CD4-positive, alpha-beta T cell (primary cell): ENCODE measurements at regions not wholly inside any gene's neighbourhood (a gene's known extent, or its start where the extent isn't known, plus 50 kb on each side); places are given as distances from the start of the nearest gene placed in this dataset.
"Not testable (repeated sequence)": the region's sequence is repeated elsewhere in the genome, so short reads cannot be mapped to it uniquely, and the experiment has no call there.

ENCODE experiments used
- ATAC-seq: fragments of 200-7000 bp; cut with Tn5 transposase; one replicate; pipeline ENCODE4 v1.10.0; 2022; ENCODE audit warnings: mild to moderate bottlenecking; ENCODE audit not compliant: poor library complexity
- CTCF ChIA-PET: fragments of 350-600 bp; sonication (Branson Sonifier 250); formaldehyde crosslinking; loops from one replicate; lab custom pipeline; 2021; ENCODE audit warnings: antibody characterized with exemption, inconsistent platforms; lab: Charles Lee
- POLR2A ChIA-PET: fragments of 350-600 bp; sonication (Branson Sonifier 250); formaldehyde crosslinking; loops from one replicate; lab custom pipeline; 2021; ENCODE audit warnings: antibody characterized with exemption, inconsistent platforms; lab: Charles Lee
- DNase-seq, 14 experiments: peaks; one replicate each; pipeline ENCODE4 v3.0.0-alpha.2; 2013 to 2020; ENCODE audit warnings: mixed read lengths in 2 of 14
- H3K27ac ChIP-seq, 2 donors: one replicate each; pipeline versions ENCODE4 v1.5.1 to v1.7.0; 2013; ENCODE audit warnings: low read length in 2 of 2, low read depth in 1 of 2, mild to moderate bottlenecking in 1 of 2
- H3K27me3 ChIP-seq, 2 experiments: 1 replicate in 1 of 2; 2 replicates in 1 of 2; pipeline versions ENCODE4 v1.6.1 to v1.7.0; 2013; ENCODE audit warnings: low read length in 2 of 2, control low read depth in 1 of 2, mild to moderate bottlenecking in 1 of 2, moderate library complexity in 1 of 2; ENCODE audit not compliant: insufficient read depth in 2 of 2, control insufficient read depth in 1 of 2
- H3K36me3 ChIP-seq: one replicate; pipeline ENCODE4 v1.6.1; 2013; ENCODE audit warnings: low read length, control low read depth; ENCODE audit not compliant: insufficient read depth
- H3K4me1 ChIP-seq: one replicate; pipeline ENCODE4 v1.6.1; 2013; ENCODE audit warnings: low read length, control low read depth; ENCODE audit not compliant: insufficient read depth
- H3K4me3 ChIP-seq: one replicate; pipeline ENCODE4 v1.5.1; 2013; ENCODE audit warnings: mild to moderate bottlenecking, low read length, moderate library complexity
- H3K9me3 ChIP-seq, 2 experiments: 1 replicate in 1 of 2; 2 replicates in 1 of 2; pipeline versions ENCODE4 v1.6.1 to v1.7.0; 2013; ENCODE audit warnings: low read length in 2 of 2, mild to moderate bottlenecking in 2 of 2, control low read depth in 1 of 2, moderate library complexity in 1 of 2; ENCODE audit not compliant: control insufficient read depth in 1 of 2, insufficient read depth in 1 of 2
- H3K27ac Mint-ChIP-seq: one replicate; pipeline ENCODE4 v1.8.0; 2020; ENCODE audit warnings: mixed read lengths
- H3K27me3 Mint-ChIP-seq: one replicate; pipeline ENCODE4 v1.8.0; 2021; ENCODE audit warnings: mixed read lengths
- H3K36me3 Mint-ChIP-seq: one replicate; pipeline ENCODE4 v1.8.0; 2021; ENCODE audit warnings: low read depth, mixed read lengths
- H3K4me1 Mint-ChIP-seq: one replicate; pipeline ENCODE4 v1.8.0; 2021; ENCODE audit warnings: low read depth, mixed read lengths
- H3K4me3 Mint-ChIP-seq: one replicate; pipeline ENCODE4 v1.8.0; 2020; ENCODE audit warnings: mild to moderate bottlenecking, mixed read lengths
- H3K9me3 Mint-ChIP-seq: one replicate; pipeline ENCODE4 v1.8.0; 2020; ENCODE audit warnings: mixed read lengths
- intact Hi-C, 2 experiments: fragments of 100-400 bp; cut with DNase I in 1 of 2; cut with micrococcal nuclease in 1 of 2; formaldehyde crosslinking; loops; one replicate each; pipeline versions ENCODE4 v1.15.1 to v1.9.0; 2023 to 2025; cut with DNase I, micrococcal nuclease
- TF ChIP-seq, protein P1 (sequence below): fragments of 200-600 bp; IDR thresholded peaks from one replicate; pipeline ENCODE4 v1.8.0; 2022; ENCODE audit warnings: antibody characterized with exemption, mild to moderate bottlenecking

- POLR2A ChIA-PET, result not testable (repeated sequence)
Observed at GRCh38 chr16:16577062-16577461, 198.1 kb downstream of the NPIPA7 start.

GRCh38 chr16:16578701-16579100, 199.8 kb downstream of the NPIPA7 start:
- intact Hi-C loops, result no loop called here
- Histone ChIP-seq H3K9me3 (no peaks in the 10 kb centered on the region), H3K4me1 (no peaks in the 10 kb centered on the region), H3K27me3 (no peaks in the 10 kb centered on the region), H3K4me3 (no peak overlapping the region), H3K27ac (no peak overlapping the region), H3K36me3 (no peaks in the 10 kb centered on the region)
- DNase-seq (no peak), ATAC-seq (no peak)
- H3K36me3 Mint-ChIP-seq, result no peaks in the 10 kb centered on the region
- H3K4me1 Mint-ChIP-seq, result no peaks in the 10 kb centered on the region
- H3K27ac Mint-ChIP-seq, result no peak overlapping the region
- TF ChIP-seq, protein P1, sequence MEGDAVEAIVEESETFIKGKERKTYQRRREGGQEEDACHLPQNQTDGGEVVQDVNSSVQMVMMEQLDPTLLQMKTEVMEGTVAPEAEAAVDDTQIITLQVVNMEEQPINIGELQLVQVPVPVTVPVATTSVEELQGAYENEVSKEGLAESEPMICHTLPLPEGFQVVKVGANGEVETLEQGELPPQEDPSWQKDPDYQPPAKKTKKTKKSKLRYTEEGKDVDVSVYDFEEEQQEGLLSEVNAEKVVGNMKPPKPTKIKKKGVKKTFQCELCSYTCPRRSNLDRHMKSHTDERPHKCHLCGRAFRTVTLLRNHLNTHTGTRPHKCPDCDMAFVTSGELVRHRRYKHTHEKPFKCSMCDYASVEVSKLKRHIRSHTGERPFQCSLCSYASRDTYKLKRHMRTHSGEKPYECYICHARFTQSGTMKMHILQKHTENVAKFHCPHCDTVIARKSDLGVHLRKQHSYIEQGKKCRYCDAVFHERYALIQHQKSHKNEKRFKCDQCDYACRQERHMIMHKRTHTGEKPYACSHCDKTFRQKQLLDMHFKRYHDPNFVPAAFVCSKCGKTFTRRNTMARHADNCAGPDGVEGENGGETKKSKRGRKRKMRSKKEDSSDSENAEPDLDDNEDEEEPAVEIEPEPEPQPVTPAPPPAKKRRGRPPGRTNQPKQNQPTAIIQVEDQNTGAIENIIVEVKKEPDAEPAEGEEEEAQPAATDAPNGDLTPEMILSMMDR, result no peak
- CTCF ChIA-PET, result no interaction called here
- peaks cover 5% of the 10 kb centered on the region for H3K27me3 Mint-ChIP-seq
- peaks cover 2% of the 10 kb centered on the region for H3K9me3 Mint-ChIP-seq
- no peak overlapping the region for H3K4me3 Mint-ChIP-seq
- POLR2A ChIA-PET, result no interaction called here

More at GRCh38 chr16:16577062-16577461, 198.1 kb downstream of the NPIPA7 start:
- H3K9me3 Mint-ChIP-seq, H3K9me3 ChIP-seq, CTCF ChIA-PET, H3K27me3 Mint-ChIP-seq, H3K27ac Mint-ChIP-seq, DNase-seq, H3K36me3 ChIP-seq, H3K36me3 Mint-ChIP-seq, ATAC-seq, H3K4me1 Mint-ChIP-seq, H3K27ac ChIP-seq, H3K4me3 ChIP-seq, H3K4me1 ChIP-seq, intact Hi-C loops, H3K4me3 Mint-ChIP-seq, H3K27me3 ChIP-seq: not testable (repeated sequence)

DNA sequence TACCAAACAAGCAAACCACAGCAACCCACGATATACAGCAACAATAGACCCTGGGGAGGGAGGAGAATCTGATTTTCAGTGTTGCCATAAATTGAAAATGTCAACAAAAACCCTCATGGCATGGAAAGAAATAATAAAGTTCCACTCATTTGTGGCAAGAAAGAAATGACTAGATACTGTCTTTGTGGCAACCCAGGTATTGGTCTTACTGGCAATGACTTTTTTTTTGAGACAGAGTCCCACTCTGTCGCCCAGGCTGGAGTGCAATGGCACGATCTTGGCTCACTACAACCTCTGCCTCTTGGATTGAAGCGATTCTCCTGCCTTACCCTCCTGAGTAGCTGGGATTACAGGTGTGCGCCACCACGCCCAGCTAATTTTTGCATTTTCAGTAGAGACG, 204.0 kb downstream of the NPIPA7 start:
- H3K36me3 Mint-ChIP-seq, intact Hi-C loops, CTCF ChIA-PET, H3K4me1 Mint-ChIP-seq, H3K4me1 ChIP-seq, H3K4me3 Mint-ChIP-seq, H3K27me3 Mint-ChIP-seq, H3K36me3 ChIP-seq, H3K27ac Mint-ChIP-seq, ATAC-seq, H3K9me3 ChIP-seq, H3K27ac ChIP-seq, DNase-seq, H3K4me3 ChIP-seq, POLR2A ChIA-PET, H3K9me3 Mint-ChIP-seq, H3K27me3 ChIP-seq: not testable (repeated sequence)

DNA sequence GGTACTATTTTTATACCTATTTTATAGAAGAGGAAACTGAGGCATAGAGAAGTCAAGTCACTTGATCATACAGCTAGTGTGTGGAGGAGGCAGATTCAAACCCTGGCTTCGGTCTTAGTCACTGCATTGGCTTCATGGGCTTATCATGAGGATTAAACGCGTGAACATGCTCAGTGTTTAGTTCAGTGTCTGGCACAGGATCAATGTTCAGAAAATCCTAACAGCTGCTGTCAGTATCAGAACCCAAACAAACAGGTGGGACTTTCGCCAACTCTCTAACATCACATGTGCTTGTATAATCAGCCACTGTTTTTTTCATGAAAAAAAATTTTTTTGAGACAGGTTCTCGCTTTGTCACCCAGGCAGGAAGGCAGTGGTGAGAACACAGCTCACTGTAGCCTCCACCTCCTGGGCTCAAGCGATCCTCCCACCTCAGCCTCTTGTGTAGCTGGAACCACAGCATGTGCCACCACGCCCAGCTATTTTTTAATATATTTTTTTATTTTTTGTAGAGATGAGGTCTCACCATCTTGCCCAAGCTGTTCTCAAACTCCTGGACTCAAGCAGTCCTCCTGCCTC, 207.2 kb downstream of the NPIPA7 start:
- H3K27ac ChIP-seq, ATAC-seq, H3K36me3 ChIP-seq, DNase-seq, H3K4me3 ChIP-seq, H3K27me3 Mint-ChIP-seq, H3K4me1 ChIP-seq, H3K4me1 Mint-ChIP-seq, H3K9me3 Mint-ChIP-seq, H3K4me3 Mint-ChIP-seq, H3K27me3 ChIP-seq, H3K9me3 ChIP-seq, H3K27ac Mint-ChIP-seq, POLR2A ChIA-PET, intact Hi-C loops, CTCF ChIA-PET, H3K36me3 Mint-ChIP-seq: not testable (repeated sequence)

DNA sequence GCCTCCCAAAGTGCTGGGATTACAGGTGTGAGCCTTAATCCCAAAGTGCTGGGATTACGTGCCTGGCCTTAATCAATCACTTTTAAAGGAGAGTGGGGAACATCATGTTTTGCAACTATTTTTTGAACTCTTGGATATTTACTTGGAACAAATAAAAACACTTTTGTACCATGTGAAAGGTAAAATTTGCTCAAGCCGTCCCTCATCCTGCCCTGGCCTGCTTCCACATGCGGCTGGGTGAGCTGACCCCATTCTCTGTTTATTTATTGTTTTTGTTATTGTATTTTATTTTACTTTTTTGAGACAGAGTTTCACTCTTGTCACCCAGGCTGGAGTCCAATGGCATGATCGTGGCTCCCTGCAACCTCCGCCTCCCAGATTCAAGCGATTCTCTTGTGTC, 208.0 kb downstream of the NPIPA7 start:
- H3K36me3 Mint-ChIP-seq, POLR2A ChIA-PET, H3K27ac ChIP-seq, H3K27ac Mint-ChIP-seq, H3K27me3 Mint-ChIP-seq, H3K4me3 Mint-ChIP-seq, H3K27me3 ChIP-seq, H3K4me1 Mint-ChIP-seq, H3K4me3 ChIP-seq, H3K9me3 ChIP-seq, ATAC-seq, DNase-seq, H3K9me3 Mint-ChIP-seq, H3K4me1 ChIP-seq, H3K36me3 ChIP-seq, CTCF ChIA-PET, intact Hi-C loops: not testable (repeated sequence)

- POLR2A ChIA-PET, ATAC-seq, H3K27ac Mint-ChIP-seq: not testable (repeated sequence)
Observed at GRCh38 chr16:16588436-16588835, 209.5 kb downstream of the NPIPA7 start.

More at GRCh38 chr16:16588436-16588835, 209.5 kb downstream of the NPIPA7 start:
- CTCF ChIA-PET, H3K4me3 ChIP-seq, H3K27me3 Mint-ChIP-seq, H3K4me1 Mint-ChIP-seq, H3K27ac ChIP-seq, DNase-seq, H3K9me3 ChIP-seq, H3K27me3 ChIP-seq, H3K36me3 Mint-ChIP-seq, H3K4me1 ChIP-seq, intact Hi-C loops, H3K9me3 Mint-ChIP-seq, H3K36me3 ChIP-seq, H3K4me3 Mint-ChIP-seq: not testable (repeated sequence)
